ENCODE measurements at regions not wholly inside any gene's neighbourhood (a gene's known extent, or its start where the extent isn't known, plus 50 kb on each side); places are given as distances from the start of the nearest gene placed in this dataset.

- in situ Hi-C loops (cut with HindIII; ENCODE audit: low pct_unique_long_range_greater_than_20kb, low sequenced_read_pairs) = no loop called here
- no peak for TF ChIP-seq JUND (IDR thresholded peaks at IDR 0.05; ENCODE audit: low read depth)
- no peak for DNase-seq (ENCODE audit: low read depth in 1 of 2, low spot score in 1 of 2)
Measured at GRCh38 chr22:49266561-49267519, 560.8 kb downstream of the BRD1 start.

GRCh38 chr22:49264696-49265095 is 563.0 kb downstream of the BRD1 start:
- no peak for DNase-seq (ENCODE audit: low read depth in 1 of 2, low spot score in 1 of 2)
- in situ Hi-C loops (cut with HindIII; ENCODE audit: low pct_unique_long_range_greater_than_20kb, low sequenced_read_pairs) = no loop called here
- no peak for TF ChIP-seq JUND (IDR thresholded peaks at IDR 0.05; ENCODE audit: low read depth)

- TF ChIP-seq JUND (IDR thresholded peaks at IDR 0.05; ENCODE audit: low read depth) = no peak
- in situ Hi-C loops (cut with HindIII; ENCODE audit: low pct_unique_long_range_greater_than_20kb, low sequenced_read_pairs) = no loop called here
- no peak for DNase-seq (ENCODE audit: low read depth in 1 of 2, low spot score in 1 of 2)
Measured at GRCh38 chr22:49263101-49263500, 564.6 kb downstream of the BRD1 start.

- no peak for DNase-seq (ENCODE audit: low read depth in 1 of 2, low spot score in 1 of 2)
- no peak for TF ChIP-seq JUND (IDR thresholded peaks at IDR 0.05; ENCODE audit: low read depth)
- in situ Hi-C loops (cut with HindIII; ENCODE audit: low pct_unique_long_range_greater_than_20kb, low sequenced_read_pairs) = no loop called here
Measured at GRCh38 chr22:49262167-49262566, 565.5 kb downstream of the BRD1 start.

- in situ Hi-C loops (cut with HindIII; ENCODE audit: low pct_unique_long_range_greater_than_20kb, low sequenced_read_pairs) = no loop called here
- TF ChIP-seq JUND (IDR thresholded peaks at IDR 0.05; ENCODE audit: low read depth) = no peak
- DNase-seq (ENCODE audit: low read depth in 1 of 2, low spot score in 1 of 2) = no peak
Measured at GRCh38 chr22:49261616-49262015, 566.1 kb downstream of the BRD1 start.

- DNase-seq (ENCODE audit: low read depth in 1 of 2, low spot score in 1 of 2) = no peak
- no peak for TF ChIP-seq JUND (IDR thresholded peaks at IDR 0.05; ENCODE audit: low read depth)
- in situ Hi-C loops (cut with HindIII; ENCODE audit: low pct_unique_long_range_greater_than_20kb, low sequenced_read_pairs) = no loop called here
Measured at GRCh38 chr22:49260681-49261580, 566.7 kb downstream of the BRD1 start.

GRCh38 chr22:49259839-49260615 is 567.6 kb downstream of the BRD1 start:
- no peak for DNase-seq (ENCODE audit: low read depth in 1 of 2, low spot score in 1 of 2)
- TF ChIP-seq JUND (IDR thresholded peaks at IDR 0.05; ENCODE audit: low read depth) = no peak

GRCh38 chr22:49258107-49259010 is 569.3 kb downstream of the BRD1 start:
- in situ Hi-C loops (cut with HindIII; ENCODE audit: low pct_unique_long_range_greater_than_20kb, low sequenced_read_pairs) = no loop called here
- no peak for DNase-seq (ENCODE audit: low read depth in 1 of 2, low spot score in 1 of 2)
- no peak for TF ChIP-seq JUND (IDR thresholded peaks at IDR 0.05; ENCODE audit: low read depth)

More at GRCh38 chr22:49259839-49260615, 567.6 kb downstream of the BRD1 start:
- in situ Hi-C loops (cut with HindIII; ENCODE audit: low pct_unique_long_range_greater_than_20kb, low sequenced_read_pairs) = no loop called here

GRCh38 chr22:49257551-49257961 is 570.1 kb downstream of the BRD1 start:
- in situ Hi-C loops (cut with HindIII; ENCODE audit: low pct_unique_long_range_greater_than_20kb, low sequenced_read_pairs) = no loop called here
- no peak for DNase-seq (ENCODE audit: low read depth in 1 of 2, low spot score in 1 of 2)
- no peak for TF ChIP-seq JUND (IDR thresholded peaks at IDR 0.05; ENCODE audit: low read depth)

- no peak for DNase-seq (ENCODE audit: low read depth in 1 of 2, low spot score in 1 of 2)
- in situ Hi-C loops (cut with HindIII; ENCODE audit: low pct_unique_long_range_greater_than_20kb, low sequenced_read_pairs) = no loop called here
- TF ChIP-seq JUND (IDR thresholded peaks at IDR 0.05; ENCODE audit: low read depth) = no peak
Measured at GRCh38 chr22:49255741-49256318, 571.8 kb downstream of the BRD1 start.

- in situ Hi-C loops (cut with HindIII; ENCODE audit: low pct_unique_long_range_greater_than_20kb, low sequenced_read_pairs) = no loop called here
- no peak for DNase-seq (ENCODE audit: low read depth in 1 of 2, low spot score in 1 of 2)
- no peak for TF ChIP-seq JUND (IDR thresholded peaks at IDR 0.05; ENCODE audit: low read depth)
Measured at GRCh38 chr22:49255154-49255553, 572.5 kb downstream of the BRD1 start.
